Activated CD4-positive, alpha-beta memory T cell treated with anti-CD3 and anti-CD28 coated beads for 36 hours (primary cell): ENCODE measurements at regions not wholly inside any gene's neighbourhood (a gene's known extent, or its start where the extent isn't known, plus 50 kb on each side); places are given as distances from the start of the nearest gene placed in this dataset.

Experiments
- CTCF ChIA-PET: fragments of 350-600 bp; sonication (Branson Sonifier 250); formaldehyde crosslinking; loops from one replicate; lab custom pipeline; 2021; ENCODE audit warnings: antibody characterized with exemption, inconsistent platforms; lab: Charles Lee
- POLR2A ChIA-PET: fragments of 350-600 bp; sonication (Branson Sonifier 250); formaldehyde crosslinking; loops from one replicate; lab custom pipeline; 2021; ENCODE audit warnings: antibody characterized with exemption; lab: Charles Lee
- DNase-seq: peaks from one replicate; pipeline ENCODE4 v3.0.0-alpha.2; 2020
- H3K27ac Mint-ChIP-seq: one replicate; pipeline ENCODE4 v1.8.0; 2021; ENCODE audit warnings: mixed read lengths
- H3K27me3 Mint-ChIP-seq: one replicate; pipeline ENCODE4 v1.8.0; 2021; ENCODE audit warnings: mixed read lengths
- H3K36me3 Mint-ChIP-seq: one replicate; pipeline ENCODE4 v1.8.0; 2021; ENCODE audit warnings: mixed read lengths
- H3K4me1 Mint-ChIP-seq: one replicate; pipeline ENCODE4 v1.8.0; 2021; ENCODE audit warnings: low read depth, mixed read lengths
- H3K4me3 Mint-ChIP-seq: one replicate; pipeline ENCODE4 v1.8.0; 2021; ENCODE audit warnings: mild to moderate bottlenecking, mixed read lengths
- H3K9me3 Mint-ChIP-seq: one replicate; pipeline ENCODE4 v1.8.0; 2021; ENCODE audit warnings: mixed read lengths
- intact Hi-C: fragments of 100-400 bp; cut with micrococcal nuclease; formaldehyde crosslinking; loops from one replicate; pipeline ENCODE4 v1.15.1; 2023

DNA sequence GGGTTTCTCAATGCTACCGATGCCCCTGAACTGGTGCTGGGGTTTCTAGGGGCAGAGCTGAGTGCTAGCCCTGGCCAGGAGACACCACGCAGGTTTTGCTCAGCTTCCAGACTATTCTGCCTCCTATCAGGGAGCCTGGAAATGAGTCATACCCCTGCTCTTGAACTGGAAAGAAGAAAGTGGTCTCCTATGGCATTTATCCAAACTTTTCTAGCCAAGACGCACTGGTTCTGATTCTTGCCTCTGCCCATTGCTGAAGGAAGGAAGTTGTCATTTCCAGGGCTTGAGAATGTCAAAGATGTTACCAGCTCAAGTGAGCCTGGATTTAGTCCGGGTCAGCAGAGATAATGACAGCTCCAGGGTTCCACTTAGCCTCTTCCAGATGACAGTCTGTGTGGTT, 561.9 kb downstream of the CDK5RAP2 start:
- intact Hi-C loops: no loop called here
- H3K27ac Mint-ChIP-seq: no peak overlapping the region
- H3K36me3 Mint-ChIP-seq: no peaks in the 10 kb centered on the region
- no peak overlapping the region for H3K4me3 Mint-ChIP-seq
- H3K27me3 Mint-ChIP-seq: no peaks in the 10 kb centered on the region
- no peaks in the 10 kb centered on the region for H3K4me1 Mint-ChIP-seq
- no peaks in the 10 kb centered on the region for H3K9me3 Mint-ChIP-seq
- DNase-seq: no peak
- ChIA-PET POLR2A (no interaction called here), CTCF (no interaction called here)

DNA sequence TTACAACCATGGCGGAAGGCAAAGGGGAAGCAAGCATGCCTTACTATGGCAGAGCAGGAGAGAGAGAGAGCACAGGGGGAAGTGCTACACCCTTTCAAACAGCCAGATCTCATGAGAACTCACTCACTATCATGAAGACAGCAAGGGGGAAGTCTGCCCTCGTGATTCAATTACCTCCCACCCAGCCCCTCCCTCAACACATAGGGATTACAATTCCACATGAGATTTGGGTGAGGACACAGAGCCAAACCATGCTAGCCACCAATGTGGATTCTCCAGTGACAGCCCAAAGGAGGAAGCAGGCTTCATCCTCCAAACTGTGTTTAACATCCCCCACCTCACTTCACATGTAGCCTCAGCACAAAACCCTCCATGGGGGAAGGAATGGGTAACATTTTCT, 563.7 kb downstream of the CDK5RAP2 start:
- no peaks in the 10 kb centered on the region for H3K27me3 Mint-ChIP-seq
- POLR2A ChIA-PET: no interaction called here
- no peaks in the 10 kb centered on the region for H3K9me3 Mint-ChIP-seq
- intact Hi-C loops: no loop called here
- DNase-seq: no peak
- H3K36me3 Mint-ChIP-seq: no peaks in the 10 kb centered on the region
- H3K4me3 Mint-ChIP-seq: no peak overlapping the region
- H3K4me1 Mint-ChIP-seq: no peaks in the 10 kb centered on the region
- no peak overlapping the region for H3K27ac Mint-ChIP-seq
- CTCF ChIA-PET: no interaction called here

DNA sequence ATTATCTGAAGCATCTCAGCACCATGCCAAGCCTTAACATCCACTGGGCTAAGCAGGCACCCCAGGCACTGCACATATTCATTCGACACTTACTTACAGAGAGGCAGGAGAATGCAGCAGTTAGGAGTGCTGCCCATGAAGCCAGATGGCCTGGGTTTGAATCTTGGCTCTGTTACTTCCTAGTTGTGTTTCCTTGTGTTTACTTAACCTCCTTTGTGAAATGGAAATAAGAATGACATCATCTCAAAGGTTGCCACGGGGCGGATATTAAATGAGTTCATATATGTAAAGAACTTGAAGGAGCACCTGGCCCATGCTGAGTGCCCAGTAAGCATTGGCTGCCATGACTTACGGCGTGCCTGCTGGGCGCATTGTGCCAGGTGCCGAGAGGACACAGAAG, 565.2 kb downstream of the CDK5RAP2 start:
- DNase-seq: no peak
- intact Hi-C loops: no loop called here
- CTCF ChIA-PET: no interaction called here
- POLR2A ChIA-PET: no interaction called here
- Mint-ChIP-seq H3K4me3 (no peak overlapping the region), H3K9me3 (no peaks in the 10 kb centered on the region), H3K27ac (no peak overlapping the region), H3K4me1 (no peaks in the 10 kb centered on the region), H3K36me3 (no peaks in the 10 kb centered on the region), H3K27me3 (peaks cover 2% of the 10 kb centered on the region)

DNA sequence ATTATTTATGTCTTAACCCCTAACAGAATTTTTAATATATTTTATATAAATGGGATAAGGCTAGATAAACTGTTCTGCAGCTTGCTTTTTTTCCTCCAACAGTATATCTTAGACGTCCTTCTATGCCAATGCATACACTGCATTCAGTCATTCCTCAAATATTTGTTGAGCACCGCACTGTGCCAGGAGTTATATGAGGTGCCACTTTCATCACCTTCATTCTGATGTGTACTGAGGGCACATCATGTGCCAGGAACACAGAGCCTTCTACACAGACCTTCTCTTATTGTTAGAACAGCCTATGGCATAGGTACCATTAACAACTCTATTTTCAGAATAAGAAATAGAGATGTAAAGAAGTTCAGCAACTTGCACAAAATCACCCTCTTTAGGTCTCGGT, 570.1 kb downstream of the CDK5RAP2 start:
- Mint-ChIP-seq H3K9me3 (no peaks in the 10 kb centered on the region), H3K27me3 (peaks cover 2% of the 10 kb centered on the region), H3K4me3 (no peak overlapping the region), H3K36me3 (no peaks in the 10 kb centered on the region), H3K4me1 (no peaks in the 10 kb centered on the region), H3K27ac (no peak overlapping the region)
- ChIA-PET POLR2A (no interaction called here), CTCF (no interaction called here)
- no peak for DNase-seq
- intact Hi-C loops: no loop called here

DNA sequence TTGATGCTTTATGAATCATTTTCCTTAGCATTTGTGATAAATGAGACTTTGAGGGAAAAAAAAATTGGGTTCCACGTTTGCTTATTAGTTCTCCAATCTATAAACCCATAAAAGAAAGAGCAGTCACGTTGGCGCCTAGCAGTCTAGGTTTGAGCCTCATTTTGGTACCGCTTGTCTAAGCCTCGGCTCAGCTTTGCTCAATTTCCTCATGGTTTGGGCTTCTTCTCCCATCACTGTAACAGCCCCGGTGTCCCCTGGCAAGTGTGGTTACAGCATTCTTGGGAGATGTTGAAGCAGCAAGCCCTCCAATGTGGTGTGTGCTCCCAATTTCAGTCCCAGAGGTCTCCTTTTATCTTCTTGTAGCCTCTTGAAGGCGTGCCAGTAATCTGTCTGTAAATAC, 578.4 kb downstream of the CDK5RAP2 start:
- Mint-ChIP-seq H3K36me3 (no peaks in the 10 kb centered on the region), H3K27me3 (no peaks in the 10 kb centered on the region), H3K4me1 (no peaks in the 10 kb centered on the region), H3K27ac (no peak overlapping the region), H3K4me3 (no peak overlapping the region), H3K9me3 (no peaks in the 10 kb centered on the region)
- intact Hi-C loops: no loop called here
- POLR2A ChIA-PET: no interaction called here
- DNase-seq: no peak
- CTCF ChIA-PET: no interaction called here

DNA sequence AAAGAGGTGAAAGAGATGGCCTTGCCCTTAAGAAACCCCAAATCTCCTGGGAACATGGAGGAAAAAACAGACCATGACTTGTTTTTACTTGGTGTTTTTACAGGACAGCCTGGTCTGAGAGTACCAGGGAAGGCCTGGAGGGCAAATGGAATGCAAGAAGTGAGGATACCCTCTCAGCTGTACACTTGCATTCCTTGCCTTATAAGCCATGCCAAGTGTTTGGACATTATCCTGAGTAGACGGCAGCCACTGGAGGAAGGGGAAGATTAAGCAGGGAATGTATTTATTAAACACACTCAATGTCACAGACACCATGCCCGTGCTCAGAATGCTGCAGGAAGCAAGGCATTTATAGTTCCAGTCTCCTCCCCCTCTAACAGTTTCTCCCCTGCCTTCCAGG, 581.4 kb downstream of the CDK5RAP2 start:
- intact Hi-C loops: no loop called here
- no peaks in the 10 kb centered on the region for H3K27me3 Mint-ChIP-seq
- H3K4me3 Mint-ChIP-seq: no peak overlapping the region
- ChIA-PET CTCF (no interaction called here), POLR2A (interaction anchor here (0.5 kb wide), 1 partner anchor 9 kb away, joined by 3 read pairs; no protein-coding TSS in a partner anchor)
- no peaks in the 10 kb centered on the region for H3K4me1 Mint-ChIP-seq
- H3K36me3 Mint-ChIP-seq: no peaks in the 10 kb centered on the region
- no peak overlapping the region for H3K27ac Mint-ChIP-seq
- H3K9me3 Mint-ChIP-seq: no peaks in the 10 kb centered on the region
- DNase-seq: no peak

DNA sequence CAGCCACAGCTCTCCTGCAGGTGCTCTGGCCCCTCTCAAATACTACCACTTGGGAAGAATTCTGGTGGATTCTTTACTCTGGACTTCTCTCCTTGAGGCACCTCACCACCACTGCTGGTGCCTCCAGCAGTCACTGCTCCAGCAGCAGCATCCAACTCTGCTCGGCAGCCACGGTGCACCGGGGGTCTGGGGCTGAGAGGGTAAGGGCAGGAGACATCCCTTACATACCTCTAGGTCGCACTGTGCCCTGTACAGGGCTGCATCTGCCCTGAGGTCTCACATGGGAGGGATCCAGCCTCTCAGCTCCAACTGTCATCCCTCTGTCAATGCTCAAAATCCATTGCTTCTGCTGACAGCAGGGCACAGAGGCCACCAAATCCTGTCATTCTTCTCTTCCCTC, 588.2 kb downstream of the CDK5RAP2 start:
- intact Hi-C loops: no loop called here
- H3K4me1 Mint-ChIP-seq: no peaks in the 10 kb centered on the region
- no peak for DNase-seq
- H3K9me3 Mint-ChIP-seq: no peaks in the 10 kb centered on the region
- no peak overlapping the region for H3K4me3 Mint-ChIP-seq
- H3K27ac Mint-ChIP-seq: no peak overlapping the region
- no peaks in the 10 kb centered on the region for H3K36me3 Mint-ChIP-seq
- no peaks in the 10 kb centered on the region for H3K27me3 Mint-ChIP-seq
- CTCF ChIA-PET: no interaction called here
- POLR2A ChIA-PET: no interaction called here

DNA sequence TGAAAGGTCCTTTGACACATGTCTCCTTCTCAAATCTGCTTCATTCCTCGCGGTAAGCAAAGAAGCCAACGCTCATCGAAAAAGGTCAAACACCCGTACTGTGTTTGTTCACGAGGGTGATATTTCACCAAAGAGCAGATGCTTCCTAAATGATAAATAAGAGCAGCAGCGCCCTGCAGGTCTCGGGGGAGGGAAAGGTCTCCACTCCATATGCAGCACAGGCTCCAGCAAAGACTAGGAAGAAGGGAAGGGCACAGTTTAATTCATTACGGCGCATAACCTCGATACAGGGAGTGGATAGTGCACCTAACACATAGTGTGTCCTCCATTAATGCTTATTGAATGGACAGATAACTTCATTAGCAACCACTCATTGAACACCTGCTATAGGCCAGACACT, 593.3 kb downstream of the CDK5RAP2 start:
- Mint-ChIP-seq H3K36me3 (no peaks in the 10 kb centered on the region), H3K9me3 (no peaks in the 10 kb centered on the region), H3K27me3 (no peaks in the 10 kb centered on the region), H3K4me3 (no peak overlapping the region), H3K4me1 (no peaks in the 10 kb centered on the region), H3K27ac (no peak overlapping the region)
- intact Hi-C loops: no loop called here
- no peak for DNase-seq
- ChIA-PET POLR2A (no interaction called here), CTCF (no interaction called here)

DNA sequence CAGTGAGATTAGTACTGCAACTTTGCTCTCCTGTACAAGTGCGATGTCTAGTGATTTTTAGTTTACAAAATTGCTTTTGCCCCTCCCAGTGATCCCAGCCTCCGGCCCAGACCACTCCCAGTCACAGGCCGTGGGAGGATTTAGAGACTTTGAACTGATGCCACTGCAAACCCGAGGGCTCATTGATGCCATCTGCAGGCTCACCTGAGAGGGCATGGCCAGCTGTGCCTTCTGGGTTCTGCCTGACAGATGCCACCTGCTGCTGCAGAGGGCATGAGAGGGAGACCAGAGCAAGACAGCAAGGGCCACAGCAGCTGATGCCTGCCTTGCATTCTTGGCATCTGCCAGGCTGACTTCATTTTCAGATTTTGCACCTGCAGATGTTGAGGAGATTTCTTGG, 593.8 kb downstream of the CDK5RAP2 start:
- Mint-ChIP-seq H3K27me3 (no peaks in the 10 kb centered on the region), H3K4me1 (no peaks in the 10 kb centered on the region), H3K27ac (no peak overlapping the region), H3K36me3 (no peaks in the 10 kb centered on the region), H3K4me3 (no peak overlapping the region), H3K9me3 (no peaks in the 10 kb centered on the region)
- intact Hi-C loops: no loop called here
- CTCF ChIA-PET: no interaction called here
- DNase-seq: no peak
- POLR2A ChIA-PET: no interaction called here

DNA sequence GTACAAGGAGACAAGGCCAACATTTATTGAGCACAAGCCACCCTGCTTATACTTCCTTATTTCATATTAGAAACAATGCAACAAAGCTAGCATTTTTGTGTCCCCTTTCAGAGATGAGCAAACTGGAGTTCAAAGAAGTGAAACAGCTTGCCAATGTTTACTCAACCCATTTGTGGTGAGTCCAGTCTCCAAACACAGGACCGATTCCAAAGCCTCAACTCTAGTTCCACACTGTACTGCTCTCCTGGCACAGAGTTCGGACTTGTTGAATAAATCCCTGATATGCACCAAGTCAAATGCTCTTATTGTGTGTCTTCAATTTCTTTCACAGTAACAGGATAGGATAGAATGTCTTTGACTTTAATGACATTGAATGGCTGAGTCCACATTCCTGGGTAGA, 604.8 kb upstream of the BRINP1 start:
- no peaks in the 10 kb centered on the region for H3K4me1 Mint-ChIP-seq
- H3K9me3 Mint-ChIP-seq: no peaks in the 10 kb centered on the region
- POLR2A ChIA-PET: no interaction called here

DNA sequence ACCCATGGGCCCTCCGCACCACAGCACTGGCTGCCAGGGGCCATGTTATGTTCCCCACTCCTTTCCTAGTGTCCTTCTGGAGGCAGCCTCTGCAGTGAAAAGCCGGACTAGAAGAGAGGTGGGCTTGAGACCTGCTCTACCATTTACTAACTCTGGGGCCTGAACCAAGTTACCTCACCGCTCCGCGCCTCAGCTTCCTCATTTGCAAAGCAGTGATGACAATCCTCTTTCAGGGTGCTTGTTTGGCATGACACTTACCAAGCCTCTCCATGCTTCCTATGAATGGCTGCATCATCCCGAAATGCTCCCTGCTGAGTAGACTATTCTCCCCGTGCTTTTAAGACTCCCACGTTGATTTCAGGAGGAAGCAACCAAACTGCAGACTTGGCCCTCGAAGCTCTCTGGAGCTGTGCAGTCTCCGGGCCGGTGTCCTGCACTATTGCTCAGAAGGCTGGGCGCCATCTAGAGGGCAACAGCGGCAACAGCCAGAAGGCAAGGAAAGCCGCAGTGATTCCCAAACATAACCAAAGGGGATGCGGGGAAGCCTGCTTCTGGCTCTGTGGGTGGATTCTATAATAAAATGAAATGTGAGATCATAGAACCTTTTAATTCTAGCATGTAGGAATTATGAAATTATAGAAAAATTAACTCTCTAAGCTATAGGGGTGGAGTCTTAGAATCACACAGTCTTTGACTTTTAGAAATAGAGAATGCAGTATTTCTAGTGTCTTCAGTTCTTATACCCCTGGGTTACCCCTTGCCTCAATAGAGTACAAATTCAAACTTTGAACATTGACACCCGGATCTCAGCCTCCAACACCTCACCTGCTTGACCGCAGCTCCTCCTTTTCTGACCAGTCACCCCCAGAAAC, 599.8 kb upstream of the BRINP1 start:
- Mint-ChIP-seq H3K27me3 (peaks cover 2% of the 10 kb centered on the region), H3K36me3 (no peaks in the 10 kb centered on the region), H3K9me3 (no peaks in the 10 kb centered on the region), H3K4me3 (no peak overlapping the region), H3K27ac (no peak overlapping the region), H3K4me1 (no peaks in the 10 kb centered on the region)
- ChIA-PET POLR2A (no interaction called here), CTCF (interaction anchor here (0.9 to 1.8 kb wide), 6 partner anchors 8 to 21 kb away, joined by 3 to 4 read pairs (median 4); no protein-coding TSS in a partner anchor)
- intact Hi-C loops: loop anchor here (5.0 kb wide), 1 partner anchor 378 kb away; no protein-coding TSS in a partner anchor
- DNase-seq: peak; percentile 53

More for the DNA sequence above, 604.8 kb upstream of the BRINP1 start:
- H3K36me3 Mint-ChIP-seq: no peaks in the 10 kb centered on the region
- no peak overlapping the region for H3K4me3 Mint-ChIP-seq
- no peak overlapping the region for H3K27ac Mint-ChIP-seq
- intact Hi-C loops: no loop called here
- H3K27me3 Mint-ChIP-seq: peaks cover 4% of the 10 kb centered on the region
- no peak for DNase-seq
- CTCF ChIA-PET: no interaction called here

DNA sequence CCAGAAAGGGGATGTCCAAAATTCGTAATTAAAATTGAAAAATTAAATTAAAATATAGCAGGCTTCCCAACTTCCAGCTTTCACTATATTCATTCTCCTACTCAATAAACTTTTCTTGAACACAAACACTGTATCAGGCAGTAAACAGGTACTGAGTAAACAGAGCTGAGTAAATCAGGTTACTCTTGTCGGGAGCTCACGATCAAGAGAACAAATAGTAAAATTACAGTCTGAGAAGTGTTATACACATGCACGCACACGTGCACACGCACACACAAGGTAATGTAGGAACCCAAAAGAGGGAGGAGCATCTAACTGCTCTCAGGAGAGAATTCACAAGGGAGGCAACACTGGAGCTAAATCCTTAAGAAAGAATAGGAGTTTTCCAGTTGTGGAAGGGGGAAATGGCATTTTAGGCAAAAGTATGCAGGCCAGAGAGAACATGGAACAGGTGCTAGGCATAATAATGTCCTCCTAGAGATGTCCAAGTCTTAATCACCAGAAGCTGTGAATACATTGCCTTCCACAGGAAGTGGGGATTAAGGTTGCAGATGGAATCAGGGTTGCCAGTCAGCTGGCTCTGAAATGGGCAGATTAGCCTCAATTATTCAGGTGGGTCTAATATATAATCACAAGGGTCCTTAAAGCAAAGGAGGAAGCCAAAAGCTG, 598.8 kb upstream of the BRINP1 start:
- CTCF ChIA-PET: interaction anchor here (1.3 to 1.8 kb wide), 2 partner anchors 9 to 22 kb away, joined by 3 to 4 read pairs; no protein-coding TSS in a partner anchor
- intact Hi-C loops: loop anchor here (5.0 kb wide), 1 partner anchor 379 kb away; no protein-coding TSS in a partner anchor

More for the DNA sequence above, 598.8 kb upstream of the BRINP1 start:
- H3K27ac Mint-ChIP-seq: no peak overlapping the region
- no peaks in the 10 kb centered on the region for H3K9me3 Mint-ChIP-seq
- DNase-seq: no peak
- peaks cover 2% of the 10 kb centered on the region for H3K27me3 Mint-ChIP-seq
- POLR2A ChIA-PET: no interaction called here
- no peak overlapping the region for H3K4me3 Mint-ChIP-seq
- no peaks in the 10 kb centered on the region for H3K4me1 Mint-ChIP-seq
- no peaks in the 10 kb centered on the region for H3K36me3 Mint-ChIP-seq
